ENCODE measurements at regions not wholly inside any gene's neighbourhood (a gene's known extent, or its start where the extent isn't known, plus 50 kb on each side); places are given as distances from the start of the nearest gene placed in this dataset.

GRCh38 chr4:42806303-42806835, 86.1 kb upstream of the GRXCR1 start:
- Histone ChIP-seq H3K27me3 (ENCODE audit: insufficient read depth, low read length) (no peaks in the 10 kb centered on the region), H3K9me2 (ENCODE audit: insufficient read depth) (no peaks in the 10 kb centered on the region), H2AFZ (ENCODE audit: low read depth, low read length, poor library complexity, severe bottlenecking) (no peak overlapping the region), H3K4me2 (ENCODE audit: low read length) (no peak overlapping the region), H3K36me3 (ENCODE audit: control insufficient read depth in 1 of 2, insufficient read depth in 2 of 2, low read length in 2 of 2) (no peaks in the 10 kb centered on the region), H3K79me2 (ENCODE audit: insufficient read depth, low read length) (no peaks in the 10 kb centered on the region), H4K20me1 (ENCODE audit: insufficient read depth) (no peaks in the 10 kb centered on the region), H3K9ac (ENCODE audit: low read length) (no peak overlapping the region), H3K27ac (ENCODE audit: low read depth, low read length) (no peak overlapping the region), H3K4me3 (replicated peaks in 1 of 2; ENCODE audit: low read depth in 1 of 2, low read length in 2 of 2) (no peak overlapping the region), H3K9me3 (ENCODE audit: control insufficient read depth in 1 of 2, insufficient read depth in 1 of 2, low read depth in 1 of 2, low read length in 2 of 2) (no peaks in the 10 kb centered on the region), H3K4me1 (ENCODE audit: control insufficient read depth in 1 of 2, insufficient read depth in 2 of 2, low read length in 2 of 2) (no peaks in the 10 kb centered on the region)
- intact Hi-C loops (cut with micrococcal nuclease), result no loop called here
- ChIA-PET CTCF (no interaction called here), POLR2A (no interaction called here), RAD21 (ENCODE audit: low non-redundant PET in 1 of 2, low total read pairs in 2 of 2, uncharacterized antibody in 2 of 2, unreplicated experiment in 2 of 2) (interaction anchor here in 1 of 2 experiments (0.7 kb wide), 1 partner anchor 121 kb away, joined by 3 read pairs; no protein-coding TSS in a partner anchor)
- BruUV-seq (replicated peaks), result no TSS peak
- DNase-seq (ENCODE audit: low read depth, low spot score), result no peak
- TF ChIP-seq YY1 (IDR thresholded peaks at IDR 0.05; ENCODE audit: extremely low read depth, insufficient replicate concordance, low read depth, low read length), result no peak
- TF ChIP-seq EZH2phosphoT487 (IDR thresholded peaks at IDR 0.05; ENCODE audit: borderline replicate concordance), result no peak
- no peak for TF ChIP-seq JUND (IDR thresholded peaks at IDR 0.05)
- TF ChIP-seq CTCF (IDR thresholded peaks at IDR 0.05 in 2 of 3, conservative IDR thresholded peaks at IDR 0.05 in 1 of 3; ENCODE audit: borderline replicate concordance in 1 of 3, insufficient read depth in 1 of 3, low read depth in 2 of 3, low read length in 2 of 3), result no peak
- no peak for TF ChIP-seq ZNF274 (IDR thresholded peaks at IDR 0.05; ENCODE audit: low read depth, low read length)
- no peak for TF ChIP-seq POLR2AphosphoS5 (IDR thresholded peaks at IDR 0.05; ENCODE audit: low read depth, low read length)
- TF ChIP-seq ZBTB33 (IDR thresholded peaks at IDR 0.05; ENCODE audit: extremely low read depth, insufficient replicate concordance, low read length), result no peak
- TF ChIP-seq SP1 (IDR thresholded peaks at IDR 0.05; ENCODE audit: low read depth), result no peak
- no peak for TF ChIP-seq REST (IDR thresholded peaks at IDR 0.05; ENCODE audit: low read depth)
- TF ChIP-seq SIN3A (IDR thresholded peaks at IDR 0.05; ENCODE audit: low read depth), result no peak
- ATAC-seq, result no peak
